Sigmoid colon (tissue), 6 donors: ENCODE measurements at regions not wholly inside any gene's neighbourhood (a gene's known extent, or its start where the extent isn't known, plus 50 kb on each side); places are given as distances from the start of the nearest gene placed in this dataset.
"Not testable (repeated sequence)": the region's sequence is repeated elsewhere in the genome, so short reads cannot be mapped to it uniquely, and the experiment has no call there.

Experiments
- DNase-seq: peaks from one replicate; pipeline ENCODE4 v3.0.0-alpha.2; 2019
- H3K27ac ChIP-seq, 4 donors: fragments of 200-600 bp; sonication (generic); one replicate each; pipeline ENCODE4 v1.5.1; 2016 to 2019; ENCODE audit warnings: mild to moderate bottlenecking in 1 of 4
- H3K27me3 ChIP-seq, 3 donors: fragments of 200-600 bp; sonication (generic); one replicate each; pipeline ENCODE4 v1.5.1; 2019; ENCODE audit warnings: mild to moderate bottlenecking in 1 of 3
- H3K36me3 ChIP-seq, 4 donors: fragments of 200-600 bp; sonication (generic); one replicate each; pipeline ENCODE4 v1.5.1; 2016 to 2019
- H3K4me1 ChIP-seq, 4 donors: fragments of 200-600 bp; sonication (generic); one replicate each; pipeline ENCODE4 v1.5.1; 2017 to 2019
- H3K4me3 ChIP-seq, 4 donors: fragments of 200-600 bp; sonication (generic); one replicate each; pipeline ENCODE4 v1.5.1; 2017 to 2019; ENCODE audit warnings: mild to moderate bottlenecking in 2 of 4, moderate library complexity in 1 of 4
- H3K9me3 ChIP-seq, 4 donors: fragments of 200-600 bp in 3 of 4; sonication (generic) in 3 of 4; one replicate each; pipeline versions ENCODE4 v1.5.1 to v1.6.1; 2013 to 2019
- EP300 ChIP-seq, 4 donors: sonication (generic); formaldehyde crosslinking; IDR thresholded peaks; one replicate each; pipeline ENCODE4 v1.6.1; 2017; ENCODE audit warnings: antibody characterized with exemption in 4 of 4
- POLR2A ChIP-seq, 2 donors: fragments of 450-650 bp; IDR thresholded peaks; one replicate each; pipeline ENCODE4 v1.6.1; 2016; ENCODE audit warnings: antibody characterized with exemption in 2 of 2, mild to moderate bottlenecking in 2 of 2, moderate library complexity in 2 of 2
- POLR2AphosphoS5 ChIP-seq, 4 donors: sonication (generic); formaldehyde crosslinking; IDR thresholded peaks; one replicate each; pipeline ENCODE4 v1.6.1; 2017; ENCODE audit warnings: antibody characterized with exemption in 4 of 4
- WGBS, 2 donors: extraction: QIAGEN DNeasy Blood & Tissue Kit; methylation state at CpG; one replicate each; pipeline ENCODE4 v1.1.7; 2013; 5-methylcytosine and 5-hydroxymethylcytosine counted together
- intact Hi-C: fragments of 100-400 bp; cut with DNase I; formaldehyde crosslinking; loops from one replicate; pipeline ENCODE4 v1.15.1; 2023
- TF ChIP-seq, protein P1 (sequence below), 4 experiments: fragments of 450-650 bp in 3 of 4; fragments of 200-600 bp in 1 of 4; IDR thresholded peaks; one replicate each; pipeline ENCODE4 v1.5.1; 2016 to 2019; ENCODE audit warnings: antibody characterized with exemption in 4 of 4, mild to moderate bottlenecking in 3 of 4, moderate library complexity in 2 of 4
- donor health status: healthy with polysubstance abuse.
- donor health status: healthy.

DNA sequence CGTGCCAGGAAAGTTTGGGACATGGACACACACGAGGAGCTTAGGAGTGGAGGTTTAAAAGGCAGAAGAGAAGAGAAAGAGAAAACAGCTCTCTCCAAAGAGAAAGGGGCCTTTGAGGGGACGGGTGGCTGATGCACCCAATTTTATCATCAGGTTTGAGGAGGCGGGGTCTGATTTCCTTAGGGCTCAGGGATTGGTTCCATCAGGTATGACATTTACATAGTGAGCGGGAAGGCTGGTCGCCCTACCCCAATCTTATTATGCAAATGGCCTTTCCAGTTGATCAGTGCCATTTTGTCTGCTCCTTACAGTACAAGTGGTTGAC, 749.1 kb upstream of the TPTE start:
- TF ChIP-seq, protein P1, sequence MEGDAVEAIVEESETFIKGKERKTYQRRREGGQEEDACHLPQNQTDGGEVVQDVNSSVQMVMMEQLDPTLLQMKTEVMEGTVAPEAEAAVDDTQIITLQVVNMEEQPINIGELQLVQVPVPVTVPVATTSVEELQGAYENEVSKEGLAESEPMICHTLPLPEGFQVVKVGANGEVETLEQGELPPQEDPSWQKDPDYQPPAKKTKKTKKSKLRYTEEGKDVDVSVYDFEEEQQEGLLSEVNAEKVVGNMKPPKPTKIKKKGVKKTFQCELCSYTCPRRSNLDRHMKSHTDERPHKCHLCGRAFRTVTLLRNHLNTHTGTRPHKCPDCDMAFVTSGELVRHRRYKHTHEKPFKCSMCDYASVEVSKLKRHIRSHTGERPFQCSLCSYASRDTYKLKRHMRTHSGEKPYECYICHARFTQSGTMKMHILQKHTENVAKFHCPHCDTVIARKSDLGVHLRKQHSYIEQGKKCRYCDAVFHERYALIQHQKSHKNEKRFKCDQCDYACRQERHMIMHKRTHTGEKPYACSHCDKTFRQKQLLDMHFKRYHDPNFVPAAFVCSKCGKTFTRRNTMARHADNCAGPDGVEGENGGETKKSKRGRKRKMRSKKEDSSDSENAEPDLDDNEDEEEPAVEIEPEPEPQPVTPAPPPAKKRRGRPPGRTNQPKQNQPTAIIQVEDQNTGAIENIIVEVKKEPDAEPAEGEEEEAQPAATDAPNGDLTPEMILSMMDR (IDR thresholded peaks at IDR 0.05) = no peak
- TF ChIP-seq POLR2A (IDR thresholded peaks at IDR 0.05) (no peak), POLR2AphosphoS5 (IDR thresholded peaks at IDR 0.05) (no peak), EP300 (IDR thresholded peaks at IDR 0.05) (no peak)
- WGBS, 2 donors = 71 to 72% methylated on average over 6 of the region's 6 CpGs
- intact Hi-C loops = no loop called here
- Histone ChIP-seq H3K4me3 (no peak overlapping the region), H3K9me3 (peaks cover 0 to 55% (median 0%) of the 10 kb centered on the region in 4 donors), H3K4me1 (no peaks in the 10 kb centered on the region), H3K27me3 (peaks cover 0 to 15% (median 0%) of the 10 kb centered on the region in 3 donors), H3K36me3 (no peaks in the 10 kb centered on the region), H3K27ac (no peak overlapping the region)
- DNase-seq = no peak

DNA sequence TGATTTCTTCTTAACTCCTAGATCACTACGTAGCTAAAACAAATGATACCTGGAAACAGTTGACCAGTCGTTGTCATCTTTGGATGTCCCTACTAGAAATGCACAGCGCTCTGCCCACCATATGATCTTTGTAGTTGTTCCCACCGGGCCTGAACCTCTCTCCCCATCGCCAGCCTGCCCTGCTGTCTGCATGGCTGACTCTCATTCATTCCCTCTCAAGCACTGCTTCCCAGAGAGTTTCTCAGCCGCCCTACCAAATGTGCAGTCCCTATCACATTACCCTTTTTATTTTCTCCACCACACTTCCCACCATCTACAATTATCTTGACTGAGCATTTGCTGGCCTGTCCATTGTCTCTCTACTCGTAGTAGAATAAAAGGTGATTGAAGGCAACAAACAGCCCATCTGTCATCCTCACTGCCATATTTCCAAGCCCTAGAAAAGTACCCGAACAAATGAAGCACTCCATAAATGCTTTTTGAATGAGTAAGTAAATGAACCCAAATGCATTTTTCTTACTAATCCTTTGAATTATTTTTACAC, 748.4 kb upstream of the TPTE start:
- intact Hi-C loops, H3K4me3 ChIP-seq, H3K36me3 ChIP-seq, DNase-seq, H3K27ac ChIP-seq, H3K27me3 ChIP-seq, H3K4me1 ChIP-seq: not testable (repeated sequence)
- peaks cover 0 to 49% (median 0%) of the 10 kb centered on the region in 4 donors for H3K9me3 ChIP-seq
- WGBS, 2 donors = 73 to 77% methylated on average over 8 of the region's 8 CpGs

DNA sequence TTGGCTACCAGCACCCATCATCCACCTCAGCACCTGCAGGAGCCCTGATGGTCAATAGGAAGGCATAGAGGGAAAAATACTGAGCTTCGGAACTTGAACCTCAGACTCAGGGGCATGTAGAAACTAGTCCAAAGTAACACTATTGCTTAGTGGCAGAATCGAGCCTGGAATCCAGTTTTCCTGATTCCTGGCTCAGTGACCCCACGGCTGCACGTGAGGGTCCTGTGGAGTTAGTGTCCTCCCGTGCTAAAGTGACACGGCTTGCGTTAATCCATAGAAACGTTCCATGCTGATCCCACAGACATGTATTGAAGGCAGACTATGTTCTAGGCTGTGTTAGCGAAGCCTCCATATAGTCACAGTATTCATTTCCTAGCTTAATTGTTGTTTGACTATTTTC, 747.0 kb upstream of the TPTE start:
- H3K4me3 ChIP-seq = no peak overlapping the region
- peaks cover 0 to 39% (median 0%) of the 10 kb centered on the region in 4 donors for H3K9me3 ChIP-seq
- peaks cover 0 to 9% (median 0%) of the 10 kb centered on the region in 3 donors for H3K27me3 ChIP-seq
- 71 to 72% methylated on average over 9 of the region's 9 CpGs for WGBS, 2 donors
- intact Hi-C loops = no loop called here
- no peaks in the 10 kb centered on the region for H3K36me3 ChIP-seq
- TF ChIP-seq, protein P1 (IDR thresholded peaks at IDR 0.05) = no peak
- no peak for TF ChIP-seq POLR2A (IDR thresholded peaks at IDR 0.05)
- no peak for TF ChIP-seq EP300 (IDR thresholded peaks at IDR 0.05)
- TF ChIP-seq POLR2AphosphoS5 (IDR thresholded peaks at IDR 0.05) = no peak
- no peak overlapping the region for H3K27ac ChIP-seq
- no peaks in the 10 kb centered on the region for H3K4me1 ChIP-seq
- DNase-seq = no peak

DNA sequence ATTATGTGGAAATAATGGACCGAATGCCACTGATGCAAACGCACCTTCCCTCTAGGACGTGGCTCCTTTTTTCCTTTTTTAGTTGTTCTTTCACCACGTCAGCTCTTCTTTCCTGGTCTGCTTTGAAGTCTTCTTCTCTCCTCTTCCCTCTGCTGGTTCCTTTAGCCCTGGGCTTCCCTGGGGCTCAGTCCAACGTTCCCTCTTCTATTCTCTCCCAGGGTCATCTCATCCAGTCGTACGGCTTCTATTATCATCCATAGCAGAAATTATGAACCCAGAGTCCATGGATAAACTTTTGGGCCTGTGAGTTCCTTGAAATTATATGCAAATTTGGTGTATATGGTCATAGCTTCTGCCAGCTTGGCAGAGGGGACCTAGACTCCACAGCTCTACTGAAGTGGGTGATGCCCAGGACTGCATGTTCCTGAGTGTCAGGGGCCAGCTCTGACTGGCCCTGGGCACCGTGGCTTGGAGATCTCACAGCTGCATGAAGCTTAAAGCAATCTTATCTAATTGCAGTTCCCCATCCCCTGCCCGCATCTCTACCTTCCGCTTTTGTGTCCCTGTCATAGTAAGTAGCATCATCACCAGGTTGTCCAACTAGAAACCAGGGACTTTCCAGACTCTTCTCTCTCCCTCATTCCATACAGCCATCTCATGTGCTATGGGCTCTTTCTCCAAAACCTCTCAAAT, 746.3 kb upstream of the TPTE start:
- WGBS, 2 donors = 71 to 81% methylated on average over 10 of the region's 10 CpGs
- DNase-seq, H3K36me3 ChIP-seq, H3K4me1 ChIP-seq, H3K27ac ChIP-seq, intact Hi-C loops, H3K27me3 ChIP-seq, H3K4me3 ChIP-seq: not testable (repeated sequence)
- H3K9me3 ChIP-seq = peaks cover 0 to 36% (median 0%) of the 10 kb centered on the region in 4 donors

DNA sequence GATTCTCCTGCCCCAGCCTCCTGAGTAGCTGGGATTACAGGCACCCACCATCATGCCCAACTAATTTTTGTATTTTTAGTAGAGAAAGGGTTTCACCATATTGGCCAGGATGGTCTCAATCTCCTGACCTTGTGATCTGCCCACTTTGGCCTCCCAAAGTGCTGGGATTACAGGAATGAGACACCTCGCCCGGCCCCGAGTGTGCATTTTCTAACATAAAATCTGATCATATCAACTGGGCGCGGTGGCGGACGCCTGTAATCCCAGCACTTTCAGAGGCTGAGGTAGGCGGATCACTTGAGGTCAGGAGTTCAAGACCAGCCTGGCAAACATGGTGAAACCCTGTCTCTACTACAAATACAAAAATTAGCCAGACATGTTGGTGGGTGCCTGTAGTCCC, 745.5 kb upstream of the TPTE start:
- H3K4me3 ChIP-seq, DNase-seq, H3K4me1 ChIP-seq, intact Hi-C loops, H3K27ac ChIP-seq, H3K36me3 ChIP-seq, H3K27me3 ChIP-seq: not testable (repeated sequence)
- peaks cover 0 to 36% (median 0%) of the 10 kb centered on the region in 4 donors for H3K9me3 ChIP-seq
- WGBS, 2 donors = 77 to 84% methylated on average over 8 of the region's 8 CpGs

DNA sequence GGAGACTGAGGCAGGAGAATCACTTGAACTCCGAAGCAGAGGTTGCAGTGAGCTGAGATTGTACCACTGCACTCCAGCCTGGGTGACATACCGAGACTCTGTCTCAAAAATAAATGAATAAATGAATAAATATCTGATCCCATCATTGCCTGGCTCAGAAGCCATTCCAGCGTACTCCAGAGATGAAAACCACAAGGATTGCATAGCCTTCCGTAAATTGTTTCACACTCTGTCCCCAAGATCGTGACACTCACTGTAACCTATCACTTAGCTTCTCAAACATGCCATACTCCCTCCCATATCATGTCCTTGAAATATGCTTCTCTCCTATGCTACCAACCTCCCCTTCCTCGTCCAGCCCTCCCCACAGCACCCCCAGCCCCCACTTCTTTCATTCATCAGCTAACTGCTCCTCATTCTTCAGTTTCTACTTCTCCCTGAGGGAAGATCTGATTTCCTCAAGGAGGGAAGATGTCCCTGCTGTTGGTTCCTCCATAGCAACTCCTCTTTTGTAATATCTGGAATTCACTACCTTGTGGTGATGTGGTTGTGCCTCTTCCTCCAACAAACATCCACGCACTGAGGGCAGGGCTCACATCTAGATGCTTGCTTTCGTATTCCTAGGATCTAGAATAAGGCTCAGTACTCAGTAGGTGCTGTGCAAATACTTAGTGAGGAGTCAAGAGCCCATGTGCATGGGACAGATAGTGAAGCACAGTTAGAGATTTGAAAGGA, 744.9 kb upstream of the TPTE start:
- H3K4me3 ChIP-seq, H3K27me3 ChIP-seq, intact Hi-C loops, H3K36me3 ChIP-seq, H3K27ac ChIP-seq, H3K4me1 ChIP-seq, DNase-seq: not testable (repeated sequence)
- H3K9me3 ChIP-seq = peaks cover 0 to 35% (median 0%) of the 10 kb centered on the region in 4 donors
- 61 to 63% methylated on average over 8 of the region's 8 CpGs for WGBS, 2 donors

DNA sequence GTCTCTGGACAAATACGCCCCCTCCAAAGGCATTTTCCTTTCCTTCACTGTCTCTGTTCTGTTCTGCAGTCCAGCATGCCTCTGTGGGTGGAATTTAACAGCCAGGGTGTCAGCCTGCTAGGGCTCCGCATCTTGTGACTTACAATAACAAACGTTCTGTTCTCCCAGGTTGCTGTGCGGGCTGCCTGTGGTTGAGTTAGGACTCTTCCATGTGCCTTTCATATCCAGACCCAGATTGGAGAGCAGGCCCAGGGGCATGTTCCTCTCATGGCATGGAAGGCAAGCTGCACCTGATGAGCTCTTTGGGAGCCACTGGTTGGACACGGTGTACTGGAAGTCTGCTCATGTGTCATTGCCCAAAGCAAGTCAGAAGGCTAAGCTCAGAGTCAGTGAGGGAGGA, 742.8 kb upstream of the TPTE start:
- H3K4me3 ChIP-seq, intact Hi-C loops, DNase-seq: not testable (repeated sequence)

More for the DNA sequence above, 742.8 kb upstream of the TPTE start:
- not testable (repeated sequence) for H3K4me1 ChIP-seq, H3K27ac ChIP-seq, H3K36me3 ChIP-seq
- peaks cover 0 to 15% (median 0%) of the 10 kb centered on the region in 3 donors for H3K27me3 ChIP-seq
- peaks cover 0 to 20% (median 0%) of the 10 kb centered on the region in 4 donors for H3K9me3 ChIP-seq
- WGBS, 2 donors = 77 to 83% methylated on average over 5 of the region's 5 CpGs
